Endothelial cell of umbilical vein (primary cell): ENCODE measurements at regions not wholly inside any gene's neighbourhood (a gene's known extent, or its start where the extent isn't known, plus 50 kb on each side); places are given as distances from the start of the nearest gene placed in this dataset.

Experiments
- BruUV-seq: library from RNA; stranded (reverse); fragments of 400-500 nt; replicated peaks from 2 replicates; lab custom pipeline; 2021; lab: Mats Ljungman, UMichigan
- CTCF ChIA-PET: fragments of 300-600, 350-600 bp; sonication (Branson Sonifier 250); formaldehyde crosslinking; loops from one replicate; lab custom pipeline; 2021; ENCODE audit warnings: antibody characterized with exemption, inconsistent platforms; lab: Charles Lee
- POLR2A ChIA-PET: fragments of 300-600, 350-600 bp; sonication (Branson Sonifier 250); formaldehyde crosslinking; loops from one replicate; lab custom pipeline; 2021; ENCODE audit warnings: antibody characterized with exemption, inconsistent platforms; lab: Charles Lee
- DNase-seq: peaks from one replicate; pipeline ENCODE4 v3.0.0-alpha.2; 2011; ENCODE audit warnings: low read depth, low spot score
- FAIRE-seq: peaks from 2 replicates; lab custom pipeline; 2011; peaks lifted over from hg19 to GRCh38; lab: Jason Lieb, UNC
- H2AFZ ChIP-seq: 2 replicates; pipeline ENCODE4 v1.6.0; 2012; ENCODE audit warnings: low read depth, low read length, control low read depth, inconsistent platforms
- H3K27ac ChIP-seq: 2 replicates; pipeline ENCODE4 v1.5.1; 2011; ENCODE audit warnings: low read depth, mild to moderate bottlenecking, control low read depth, low read length, moderate library complexity; ENCODE audit not compliant: insufficient read depth
- H3K27me3 ChIP-seq, 2 experiments: 2 replicates each; pipeline versions ENCODE4 v1.6.0 to v1.6.1; 2011; ENCODE audit warnings: low read length in 2 of 2, mixed read lengths in 1 of 2; ENCODE audit not compliant: control insufficient read depth in 2 of 2, insufficient read depth in 2 of 2
- H3K36me3 ChIP-seq, 2 experiments: 2 replicates in 1 of 2; 3 replicates in 1 of 2; pipeline ENCODE4 v1.5.1; 2011; ENCODE audit warnings: low read length in 2 of 2, mild to moderate bottlenecking in 1 of 2, moderate library complexity in 1 of 2; ENCODE audit not compliant: control insufficient read depth in 2 of 2, insufficient read depth in 2 of 2; ENCODE audit errors: extremely low read depth in 1 of 2
- H3K4me1 ChIP-seq: 3 replicates; pipeline ENCODE4 v1.5.1; 2011; ENCODE audit warnings: mild to moderate bottlenecking, low read length; ENCODE audit not compliant: control insufficient read depth, insufficient read depth; ENCODE audit errors: extremely low read depth
- H3K4me2 ChIP-seq: 2 replicates; pipeline ENCODE4 v1.6.1; 2011; ENCODE audit warnings: low read length, control low read depth, mixed read lengths; ENCODE audit not compliant: insufficient read depth
- H3K4me3 ChIP-seq, 3 experiments: fragments of 200-600 bp in 1 of 3; sonication (generic), shearing (Covaris generic) in 1 of 3; replicated peaks in 1 of 3; 2 replicates each; pipeline ENCODE4 v1.5.1; 2011 to 2016; ENCODE audit warnings: control low read depth in 3 of 3, low read length in 3 of 3, mild to moderate bottlenecking in 2 of 3, inconsistent platforms in 1 of 3, low read depth in 1 of 3, moderate library complexity in 1 of 3; ENCODE audit not compliant: insufficient read depth in 1 of 3
- H3K79me2 ChIP-seq: 2 replicates; pipeline ENCODE4 v1.6.0; 2012; ENCODE audit warnings: low read length, inconsistent platforms; ENCODE audit not compliant: control insufficient read depth, insufficient read depth
- H3K9ac ChIP-seq: replicated peaks from 2 replicates; pipeline ENCODE3; 2011; ENCODE audit warnings: low read length, control low read depth; ENCODE audit not compliant: insufficient read depth; ENCODE audit errors: extremely low read depth
- H3K9me1 ChIP-seq: replicated peaks from 3 replicates; pipeline ENCODE4 v1.6.0; 2011; ENCODE audit warnings: mild to moderate bottlenecking, low read length; ENCODE audit not compliant: control insufficient read depth, insufficient read depth; ENCODE audit errors: extremely low read depth
- H3K9me3 ChIP-seq: replicated peaks from 2 replicates; pipeline ENCODE4 v1.5.1; 2012; ENCODE audit warnings: low read length, inconsistent platforms; ENCODE audit not compliant: control insufficient read depth, insufficient read depth
- H4K20me1 ChIP-seq: replicated peaks from 2 replicates; pipeline ENCODE3; 2011; ENCODE audit warnings: mild to moderate bottlenecking, low read length; ENCODE audit not compliant: control insufficient read depth, insufficient read depth; ENCODE audit errors: extremely low read depth
- CTCF ChIP-seq, 2 donors: IDR thresholded peaks; 1 replicate in 1 of 2; 2 replicates in 1 of 2; pipeline ENCODE4 v1.5.1; 2011; ENCODE audit warnings: low read length in 2 of 2, mild to moderate bottlenecking in 2 of 2, moderate library complexity in 2 of 2, control low read depth in 1 of 2, inconsistent platforms in 1 of 2, low read depth in 1 of 2; ENCODE audit not compliant: insufficient read depth in 1 of 2; ENCODE audit errors: extremely low read depth in 1 of 2
- EZH2 ChIP-seq: IDR thresholded peaks from 2 replicates; pipeline ENCODE4 v1.6.1; 2012; ENCODE audit warnings: borderline replicate concordance, low read depth, mild to moderate bottlenecking, moderate library complexity, low read length, inconsistent platforms; ENCODE audit not compliant: severe bottlenecking
- FOS ChIP-seq: IDR thresholded peaks from 2 replicates; pipeline ENCODE4 v1.6.1; 2011; ENCODE audit warnings: mild to moderate bottlenecking, low read length, moderate library complexity, borderline replicate concordance; ENCODE audit not compliant: insufficient read depth
- GATA2 ChIP-seq: IDR thresholded peaks from 2 replicates; pipeline ENCODE4 v1.7.0; 2011; ENCODE audit warnings: low read depth, mild to moderate bottlenecking, moderate library complexity, mixed read lengths, low read length; ENCODE audit not compliant: insufficient read length, insufficient read depth
- JUN ChIP-seq: IDR thresholded peaks from 2 replicates; pipeline ENCODE4 v1.6.1; 2011; ENCODE audit warnings: borderline replicate concordance, low read depth; ENCODE audit not compliant: insufficient read length, insufficient read depth
- MYC ChIP-seq: IDR thresholded peaks from one replicate; pipeline ENCODE4 v1.6.1; 2011; ENCODE audit warnings: mild to moderate bottlenecking, low read depth, low read length
- POLR2A ChIP-seq: IDR thresholded peaks from 2 replicates; pipeline ENCODE4 v1.6.1; 2012; ENCODE audit warnings: low read depth, mild to moderate bottlenecking, control low read depth, low read length
- POLR2AphosphoS5 ChIP-seq: IDR thresholded peaks from 2 replicates; pipeline ENCODE4 v1.6.1; 2012; ENCODE audit warnings: low read depth, mild to moderate bottlenecking, control low read depth, low read length, moderate library complexity; ENCODE audit not compliant: insufficient read depth
- dilution Hi-C: fragments of 300-500 bp; cut with MboI; formaldehyde crosslinking; loops from one replicate; pipeline ENCODE4 v1.15.0; 2019; ENCODE audit warnings: low sequenced_read_pairs; ENCODE audit not compliant: extremely low pct_ligation_motif_present
- intact Hi-C: fragments of 100-400 bp; cut with micrococcal nuclease; formaldehyde crosslinking; loops from one replicate; pipeline ENCODE4 v1.10.0; 2022
- TF ChIP-seq, protein P1 (sequence below): IDR thresholded peaks from 2 replicates; pipeline ENCODE4 v1.6.1; 2011; ENCODE audit not compliant: insufficient read depth, insufficient read length

DNA sequence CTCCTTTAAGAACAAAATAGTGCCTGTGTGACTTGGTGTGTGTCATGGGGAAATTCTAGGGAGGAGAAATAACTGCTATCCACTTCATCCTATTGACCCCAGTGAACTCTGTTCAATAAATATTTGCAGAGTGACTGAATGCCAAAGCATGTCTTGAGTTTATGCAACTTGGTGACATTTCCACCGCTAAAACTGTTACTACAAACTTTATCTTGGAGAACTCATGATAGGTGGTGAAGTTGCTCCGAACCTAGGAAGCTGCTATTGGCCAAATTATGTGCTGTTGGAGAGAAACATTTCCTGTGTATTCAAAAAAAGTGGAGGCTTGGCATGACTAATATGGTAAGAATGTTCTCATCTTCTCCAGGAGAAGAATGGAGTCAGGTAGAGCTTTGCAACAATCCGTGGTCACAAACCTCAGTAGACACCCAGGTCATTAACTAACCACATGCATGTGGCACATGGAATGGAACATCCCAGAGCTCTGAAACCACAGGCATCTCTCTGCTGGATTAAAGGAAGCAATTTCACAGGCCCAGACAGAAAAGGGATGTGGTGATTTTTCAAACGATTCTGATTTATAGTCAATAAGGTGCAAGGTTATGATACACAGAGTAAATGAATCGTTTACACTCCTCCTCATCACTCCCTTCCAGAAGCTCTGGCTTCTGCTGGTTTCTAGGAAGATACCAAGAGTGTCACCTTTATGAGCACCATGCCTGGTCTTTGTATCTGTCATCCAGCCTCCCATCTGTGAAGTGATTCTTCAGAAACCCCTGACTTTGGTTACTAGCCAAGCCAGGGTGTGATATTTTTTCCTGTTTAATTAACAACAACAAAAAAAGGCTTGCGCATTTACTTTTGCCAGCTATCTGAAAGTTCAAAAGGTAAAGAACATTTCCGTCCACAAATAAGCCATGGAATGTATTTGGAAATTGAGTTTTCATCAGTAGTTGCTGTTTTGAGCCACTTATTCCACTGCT is 361.1 kb downstream of the TGFB2 start:
- no peaks in the 10 kb centered on the region for H3K9me1 ChIP-seq
- peak overlapping the region; percentile 50 for H3K4me2 ChIP-seq
- H3K36me3 ChIP-seq, result no peaks in the 10 kb centered on the region
- peak overlapping the region; percentile 86 for H3K27ac ChIP-seq
- peaks cover 26% of the 10 kb centered on the region for H3K4me1 ChIP-seq
- no peaks in the 10 kb centered on the region for H3K27me3 ChIP-seq
- TF ChIP-seq FOS, result peak; percentile 77
- TF ChIP-seq, protein P1, sequence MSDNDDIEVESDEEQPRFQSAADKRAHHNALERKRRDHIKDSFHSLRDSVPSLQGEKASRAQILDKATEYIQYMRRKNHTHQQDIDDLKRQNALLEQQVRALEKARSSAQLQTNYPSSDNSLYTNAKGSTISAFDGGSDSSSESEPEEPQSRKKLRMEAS, result no peak
- TF ChIP-seq CTCF (IDR thresholded peaks at IDR 0.05; ENCODE audit: extremely low read depth in 1 of 2, insufficient read depth in 1 of 2, low read depth in 1 of 2, low read length in 2 of 2), result no peak
- TF ChIP-seq POLR2A, result no peak
- peak; percentile 43 for TF ChIP-seq JUN
- TF ChIP-seq POLR2AphosphoS5, result peak; percentile 79
- no peak for TF ChIP-seq EZH2
- no peak for TF ChIP-seq MYC
- peak; percentile 76 for TF ChIP-seq GATA2
- ChIA-PET CTCF (interaction anchor here (1.3 to 1.8 kb wide), 2 partner anchors 13 to 360 kb away, joined by 3 to 9 read pairs; no protein-coding TSS in a partner anchor), POLR2A (no interaction called here)
- DNase-seq, result peak; percentile 74
- no peak overlapping the region for H3K4me3 ChIP-seq
- no peaks in the 10 kb centered on the region for H3K79me2 ChIP-seq
- no peak overlapping the region for H2AFZ ChIP-seq
- H3K9me3 ChIP-seq, result no peaks in the 10 kb centered on the region
- intact Hi-C loops, result loop anchor here (1.0 to 10.0 kb wide), 12 partner anchors 32 to 569 kb away; partner anchors contain the start of gene TGFB2
- BruUV-seq, result TSS peak; percentile 34
- peak; percentile 88 for FAIRE-seq
- no peaks in the 10 kb centered on the region for H4K20me1 ChIP-seq
- peak overlapping the region; percentile 53 for H3K9ac ChIP-seq
- dilution Hi-C loops, result no loop called here
